Posterior vena cava (tissue), 2 donors: ENCODE measurements at regions not wholly inside any gene's neighbourhood (a gene's known extent, or its start where the extent isn't known, plus 50 kb on each side); places are given as distances from the start of the nearest gene placed in this dataset.

Experiments used
- DNase-seq: peaks from one replicate; pipeline ENCODE4 v3.0.0-alpha.2; 2020; ENCODE audit warnings: low spot score
- intact Hi-C, 2 donors: fragments of 100-400 bp; cut with DNase I; formaldehyde crosslinking; loops; one replicate each; pipeline versions ENCODE4 v1.14.1 to v1.14.2; 2022 to 2023
- donor health status: DM: yes; HTN: yes; CAD: no.
- donor health status: DM: yes; HTN: yes; CAD: no.

- DNase-seq = no peak
- intact Hi-C loops = no loop called here
Measured at GRCh38 chr16:26885674-26886073, 181.1 kb upstream of the C16orf82 start.

DNA sequence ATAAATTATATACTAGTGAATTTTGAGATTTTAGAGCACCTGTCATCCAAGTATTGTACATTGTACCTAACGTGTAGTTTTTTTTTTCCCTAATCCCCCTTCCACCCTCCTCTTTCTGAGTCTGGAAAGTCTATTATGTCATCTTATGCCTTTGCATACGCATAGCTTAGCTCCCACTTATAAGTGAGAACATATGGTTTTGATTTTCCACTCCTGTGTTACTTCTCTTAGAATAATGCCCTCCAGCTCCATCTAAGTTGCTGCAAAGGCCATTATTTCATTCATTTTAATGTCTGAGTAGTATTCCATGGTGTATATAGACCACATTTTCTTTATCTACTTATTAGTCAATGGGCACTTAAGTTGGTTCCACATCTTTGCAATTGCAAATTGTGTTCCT lies 177.0 kb upstream of the C16orf82 start:
- intact Hi-C loops = no loop called here

GRCh38 chr16:26898200-26898599 lies 168.5 kb upstream of the C16orf82 start:
- intact Hi-C loops = no loop called here
- DNase-seq = no peak

More for the DNA sequence above, 177.0 kb upstream of the C16orf82 start:
- DNase-seq = no peak

- intact Hi-C loops = no loop called here
- no peak for DNase-seq
Measured at GRCh38 chr16:26901196-26901861, 165.4 kb upstream of the C16orf82 start.

DNA sequence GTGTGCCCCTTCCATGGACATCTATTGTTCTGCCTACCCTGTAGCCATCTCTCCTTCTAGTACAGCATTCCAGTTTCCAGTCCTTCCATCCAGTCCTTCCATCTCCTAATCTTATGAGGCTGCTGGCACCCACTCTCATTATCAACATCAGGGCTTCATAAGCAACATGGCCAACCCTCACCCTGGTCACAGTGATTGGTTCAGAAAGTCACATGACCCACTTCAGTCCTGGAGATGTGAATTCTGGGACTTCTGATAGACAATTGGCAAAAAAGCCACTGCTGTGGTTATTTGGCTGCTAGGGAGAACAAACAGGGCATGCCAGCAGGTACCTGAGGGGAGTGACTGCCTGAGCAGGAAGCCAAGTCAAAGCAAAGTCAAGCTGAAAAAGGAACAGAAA lies 164.7 kb upstream of the C16orf82 start:
- no peak for DNase-seq
- intact Hi-C loops = no loop called here

- no peak for DNase-seq
- intact Hi-C loops = no loop called here
Measured at GRCh38 chr16:26905336-26905735, 161.4 kb upstream of the C16orf82 start.

DNA sequence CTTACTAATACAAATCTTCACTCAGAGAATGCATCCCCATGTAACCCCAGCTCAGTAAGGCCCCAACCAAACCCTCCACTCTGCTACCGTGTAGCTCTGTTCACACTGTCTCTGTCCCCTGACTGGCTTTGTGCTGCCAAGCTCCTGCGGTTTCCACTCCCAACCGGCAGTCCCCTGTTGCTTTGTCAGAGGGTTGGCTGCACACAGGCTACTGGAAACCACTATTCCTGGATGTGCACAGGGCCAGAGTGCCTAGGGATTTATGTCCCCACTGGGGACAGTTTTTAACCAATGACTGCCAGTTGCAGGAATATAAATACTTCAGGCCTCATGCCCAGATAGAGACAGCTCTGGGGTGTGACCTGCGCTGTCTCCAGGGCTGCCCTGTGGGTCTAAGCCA lies 157.1 kb upstream of the C16orf82 start:
- DNase-seq = no peak
- intact Hi-C loops = loop anchor here in 1 of 2 donors (10.0 kb wide), 1 partner anchor 395 kb away; no protein-coding TSS in a partner anchor

- intact Hi-C loops = loop anchor here in 1 of 2 donors (10.0 kb wide), 1 partner anchor 393 kb away; no protein-coding TSS in a partner anchor
Measured at GRCh38 chr16:26911436-26911835, 155.3 kb upstream of the C16orf82 start.

GRCh38 chr16:26913851-26914250 lies 152.9 kb upstream of the C16orf82 start:
- no peak for DNase-seq
- intact Hi-C loops = loop anchor here in 1 of 2 donors (10.0 kb wide), 1 partner anchor 391 kb away; no protein-coding TSS in a partner anchor

More at GRCh38 chr16:26911436-26911835, 155.3 kb upstream of the C16orf82 start:
- DNase-seq = no peak

GRCh38 chr16:26930786-26931581 lies 135.7 kb upstream of the C16orf82 start:
- DNase-seq = no peak
- intact Hi-C loops = no loop called here

DNA sequence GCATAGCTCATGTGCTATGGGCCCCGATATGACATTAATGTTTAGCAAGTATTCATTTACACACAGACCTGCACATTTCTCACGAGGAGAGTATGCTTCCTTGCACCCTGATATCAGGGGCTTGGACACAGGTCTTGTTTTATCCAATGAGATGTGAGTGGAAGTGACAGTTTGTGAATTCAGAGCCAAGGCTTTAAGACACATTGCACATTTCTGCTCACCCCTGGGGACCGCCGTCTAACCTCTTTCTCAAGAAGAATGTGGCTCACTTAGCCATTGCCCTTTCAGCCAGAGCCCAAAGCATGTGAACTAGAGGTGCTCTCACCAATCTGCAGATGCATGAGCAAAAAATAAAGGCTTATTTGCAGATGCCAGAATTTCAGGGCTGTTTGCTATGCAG lies 116.1 kb upstream of the C16orf82 start:
- no peak for DNase-seq
- intact Hi-C loops = no loop called here

GRCh38 chr16:26951950-26952349 lies 114.8 kb upstream of the C16orf82 start:
- intact Hi-C loops = no loop called here

GRCh38 chr16:26952411-26952810 lies 114.3 kb upstream of the C16orf82 start:
- intact Hi-C loops = no loop called here
- no peak for DNase-seq

More at GRCh38 chr16:26951950-26952349, 114.8 kb upstream of the C16orf82 start:
- no peak for DNase-seq

GRCh38 chr16:26957283-26957859 lies 109.4 kb upstream of the C16orf82 start:
- DNase-seq = no peak
- intact Hi-C loops = no loop called here

DNA sequence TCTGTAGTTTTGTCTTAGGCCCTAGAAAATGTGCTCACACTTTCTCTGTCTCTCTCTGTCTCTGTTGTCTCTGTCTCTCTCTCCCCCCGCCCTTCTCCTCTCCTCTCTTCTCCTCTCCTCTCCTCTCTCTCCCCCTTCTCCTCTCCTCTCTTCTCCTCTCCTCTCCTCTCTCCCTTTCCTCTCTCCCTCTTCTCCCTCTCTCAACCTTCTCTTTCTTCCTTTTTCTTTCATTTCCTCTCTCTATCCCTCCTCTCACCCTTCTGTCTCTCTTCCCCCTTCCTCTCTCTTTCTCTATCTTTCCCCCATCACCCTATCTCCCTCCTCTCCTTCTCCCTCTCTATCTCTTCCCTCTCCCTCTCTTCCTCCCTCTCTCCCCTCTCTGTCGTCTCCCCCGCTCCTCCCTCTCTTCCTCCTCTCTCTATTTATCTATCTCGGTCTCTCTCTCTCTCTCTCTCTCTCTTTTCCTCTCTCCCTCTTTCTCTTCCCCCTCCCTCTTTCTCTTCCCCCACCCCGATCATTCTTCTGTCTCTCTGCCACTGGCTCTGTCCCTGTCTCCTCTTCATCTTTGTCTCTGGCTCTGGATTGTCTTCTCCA lies 107.2 kb upstream of the C16orf82 start:
- no peak for DNase-seq
- intact Hi-C loops = no loop called here

GRCh38 chr16:26961459-26961858 lies 105.3 kb upstream of the C16orf82 start:
- no peak for DNase-seq
- intact Hi-C loops = no loop called here

DNA sequence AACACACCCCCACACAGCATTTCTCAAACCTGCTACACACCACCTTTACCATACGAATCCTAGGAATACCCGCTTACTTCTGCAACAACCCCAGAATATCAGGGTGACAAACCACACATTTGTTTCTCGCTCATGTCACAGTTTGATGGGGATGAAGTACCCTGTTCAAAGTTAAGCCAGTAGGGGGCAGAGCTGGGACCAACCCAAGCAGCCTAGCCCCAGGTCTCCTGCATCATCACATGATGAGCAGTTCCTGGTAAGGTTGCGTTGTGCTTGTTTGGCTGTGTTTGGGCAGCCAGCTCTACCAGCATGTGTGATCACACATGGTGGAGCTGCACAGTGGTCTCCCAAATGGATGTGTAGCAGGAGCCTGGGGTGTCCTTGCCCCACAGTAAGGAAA lies 103.6 kb upstream of the C16orf82 start:
- intact Hi-C loops = no loop called here
- no peak for DNase-seq

GRCh38 chr16:26969589-26970231 lies 97.0 kb upstream of the C16orf82 start:
- intact Hi-C loops = no loop called here
- no peak for DNase-seq

DNA sequence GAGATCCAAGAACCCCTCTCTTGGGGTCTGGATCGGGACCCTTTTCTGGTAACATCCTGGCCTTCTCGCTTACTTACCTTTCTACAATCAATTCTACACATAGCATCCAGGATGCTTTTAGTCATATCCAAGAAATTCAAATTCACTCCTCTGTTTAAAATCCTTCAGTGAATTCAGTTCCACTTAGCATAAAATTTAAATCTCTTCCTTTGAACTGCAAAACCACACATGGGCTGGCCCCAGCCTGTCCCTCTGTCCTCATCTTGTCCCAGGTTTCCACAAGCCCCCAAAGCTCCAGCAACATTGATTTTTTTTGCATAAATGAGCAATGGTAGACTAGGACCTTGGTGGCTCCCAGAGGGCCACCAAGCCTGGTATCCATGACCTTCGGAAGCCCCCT lies 96.4 kb upstream of the C16orf82 start:
- DNase-seq = no peak
- intact Hi-C loops = no loop called here
